Body of pancreas (tissue), 4 donors: ENCODE measurements at regions not wholly inside any gene's neighbourhood (a gene's known extent, or its start where the extent isn't known, plus 50 kb on each side); places are given as distances from the start of the nearest gene placed in this dataset.

ENCODE experiments used
- ATAC-seq: fragments of 150-250 bp; one replicate; pipeline ENCODE4 v1.9.1; 2016
- DNase-seq, 4 donors: peaks; one replicate each; pipeline ENCODE4 v3.0.0-alpha.2; 2019
- H3K27ac ChIP-seq, 4 donors: fragments of 200-600 bp; sonication (generic); 1 replicate in 3 of 4; 2 replicates in 1 of 4; pipeline versions ENCODE4 v1.5.1 to v1.6.1; 2016 to 2019; ENCODE audit warnings: mild to moderate bottlenecking in 1 of 4, mixed read lengths in 1 of 4, moderate library complexity in 1 of 4
- H3K27me3 ChIP-seq, 2 donors: fragments of 200-600 bp; sonication (generic); one replicate each; pipeline ENCODE4 v1.6.0; 2016; ENCODE audit warnings: mild to moderate bottlenecking in 1 of 2
- H3K36me3 ChIP-seq, 2 donors: fragments of 200-600 bp; sonication (generic); replicated peaks in 1 of 2; 2 replicates each; pipeline ENCODE4 v1.5.1; 2016; ENCODE audit warnings: low read depth in 2 of 2; ENCODE audit not compliant: insufficient read depth in 1 of 2
- H3K4me1 ChIP-seq: fragments of 200-600 bp; sonication (generic); one replicate; pipeline ENCODE4 v1.6.0; 2016
- H3K4me3 ChIP-seq, 2 donors: fragments of 200-600 bp; sonication (generic); 1 replicate in 1 of 2; 2 replicates in 1 of 2; pipeline ENCODE4 v1.5.1; 2016 to 2019
- H3K9me3 ChIP-seq, 3 donors: fragments of 200-600 bp; sonication (generic); 1 replicate in 2 of 3; 2 replicates in 1 of 3; pipeline ENCODE4 v1.5.1; 2016
- CTCF ChIP-seq, 7 experiments: fragments of 450-650 bp in 4 of 7; fragments of 200-600 bp in 3 of 7; sonication (generic) in 3 of 7; IDR thresholded peaks; one replicate each; pipeline ENCODE4 v1.5.1; 2016 to 2019; ENCODE audit warnings: antibody characterized with exemption in 7 of 7
- POLR2A ChIP-seq, 3 donors: fragments of 450-650 bp; IDR thresholded peaks; one replicate each; pipeline ENCODE4 v1.6.1; 2016; ENCODE audit warnings: antibody characterized with exemption in 3 of 3, mild to moderate bottlenecking in 2 of 3
- WGBS, 2 donors: methylation state at CpG; one replicate each; pipeline ENCODE4 v1.1.5; 2017; 5-methylcytosine and 5-hydroxymethylcytosine counted together
- intact Hi-C: fragments of 100-400 bp; cut with DNase I; formaldehyde crosslinking; loops from one replicate; pipeline ENCODE4 v1.15.1; 2023

- no peak overlapping the region for H3K27ac ChIP-seq
- H3K4me3 ChIP-seq = no peak overlapping the region
- ATAC-seq (no peak), DNase-seq (no peak)
- TF ChIP-seq CTCF (IDR thresholded peaks at IDR 0.05) (no peak), POLR2A (IDR thresholded peaks at IDR 0.05) (no peak)
- H3K27me3 ChIP-seq = no peaks in the 10 kb centered on the region
- no peaks in the 10 kb centered on the region for H3K36me3 ChIP-seq
- H3K9me3 ChIP-seq = no peaks in the 10 kb centered on the region
- no peaks in the 10 kb centered on the region for H3K4me1 ChIP-seq
- intact Hi-C loops = no loop called here
- WGBS, 2 donors = 63% methylated on average over 3 of the region's 3 CpGs; no CpG with 5 or more reads in 1 of the 2 donors
Measured at GRCh38 chrX:122880952-122881351, 303.1 kb upstream of the GRIA3 start.

- Histone ChIP-seq H3K4me1 (no peaks in the 10 kb centered on the region), H3K36me3 (no peaks in the 10 kb centered on the region), H3K4me3 (no peak overlapping the region), H3K9me3 (no peaks in the 10 kb centered on the region), H3K27ac (no peak overlapping the region), H3K27me3 (no peaks in the 10 kb centered on the region)
- intact Hi-C loops = no loop called here
- DNase-seq = no peak
- ATAC-seq = no peak
- TF ChIP-seq POLR2A (IDR thresholded peaks at IDR 0.05) = no peak
- TF ChIP-seq CTCF (IDR thresholded peaks at IDR 0.05) = no peak
Measured at GRCh38 chrX:122890729-122891128, 293.3 kb upstream of the GRIA3 start.

DNA sequence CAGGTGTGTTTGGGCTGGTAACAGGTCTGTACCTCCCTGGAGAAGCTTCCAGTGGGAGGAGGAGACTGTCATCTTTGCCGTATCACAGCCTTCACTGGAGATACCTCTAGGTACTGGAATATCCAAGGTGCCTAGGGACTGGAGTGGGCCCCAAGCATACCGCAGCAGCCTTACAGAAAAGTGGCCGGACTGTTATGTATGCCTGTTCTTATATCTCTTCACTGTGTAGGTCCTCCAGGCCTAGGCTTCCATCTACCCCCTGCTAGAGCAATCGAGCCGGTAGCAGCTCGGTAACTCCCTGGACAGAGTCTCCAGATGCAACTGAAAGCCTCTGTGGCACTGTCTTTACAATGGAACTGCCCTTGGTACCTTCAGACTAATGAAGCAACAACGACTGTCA lies 277.4 kb upstream of the GRIA3 start:
- Histone ChIP-seq H3K4me3 (no peak overlapping the region), H3K4me1 (no peaks in the 10 kb centered on the region), H3K9me3 (no peaks in the 10 kb centered on the region), H3K27me3 (no peaks in the 10 kb centered on the region), H3K27ac (no peak overlapping the region), H3K36me3 (no peaks in the 10 kb centered on the region)
- intact Hi-C loops = no loop called here
- no peak for ATAC-seq
- DNase-seq = no peak
- 71 to 85% methylated on average over 4 to 7 of the region's 7 CpGs for WGBS, 2 donors
- TF ChIP-seq POLR2A (IDR thresholded peaks at IDR 0.05) = no peak
- no peak for TF ChIP-seq CTCF (IDR thresholded peaks at IDR 0.05)

GRCh38 chrX:122907375-122907774 lies 276.7 kb upstream of the GRIA3 start:
- no peaks in the 10 kb centered on the region for H3K36me3 ChIP-seq
- H3K27ac ChIP-seq = no peak overlapping the region
- WGBS, 2 donors = 60 to 86% methylated on average over 1 of the region's 1 CpG
- ATAC-seq (no peak), DNase-seq (no peak)
- TF ChIP-seq CTCF (IDR thresholded peaks at IDR 0.05) = no peak
- no peak for TF ChIP-seq POLR2A (IDR thresholded peaks at IDR 0.05)
- no peaks in the 10 kb centered on the region for H3K9me3 ChIP-seq
- no peak overlapping the region for H3K4me3 ChIP-seq
- no peaks in the 10 kb centered on the region for H3K27me3 ChIP-seq
- intact Hi-C loops = no loop called here
- H3K4me1 ChIP-seq = no peaks in the 10 kb centered on the region

- DNase-seq (no peak), ATAC-seq (no peak)
- no peaks in the 10 kb centered on the region for H3K4me1 ChIP-seq
- TF ChIP-seq POLR2A (IDR thresholded peaks at IDR 0.05) = no peak
- no peak for TF ChIP-seq CTCF (IDR thresholded peaks at IDR 0.05)
- H3K27ac ChIP-seq = no peak overlapping the region
- H3K9me3 ChIP-seq = no peaks in the 10 kb centered on the region
- no peaks in the 10 kb centered on the region for H3K36me3 ChIP-seq
- intact Hi-C loops = no loop called here
- 55 to 76% methylated on average over 2 of the region's 2 CpGs for WGBS, 2 donors
- H3K27me3 ChIP-seq = no peaks in the 10 kb centered on the region
- no peak overlapping the region for H3K4me3 ChIP-seq
Measured at GRCh38 chrX:122910697-122911096, 273.4 kb upstream of the GRIA3 start.
